B cell (primary cell): ENCODE measurements at regions not wholly inside any gene's neighbourhood (a gene's known extent, or its start where the extent isn't known, plus 50 kb on each side); places are given as distances from the start of the nearest gene placed in this dataset.

Experiments used
- ATAC-seq: fragments of 200-7000 bp; cut with Tn5 transposase; one replicate; pipeline ENCODE4 v1.10.0; 2021; ENCODE audit warnings: low read depth, mild to moderate bottlenecking, moderate number of reproducible peaks, moderate library complexity
- CTCF ChIA-PET: fragments of 350-600 bp; sonication (Branson Sonifier 250); formaldehyde crosslinking; loops from one replicate; lab custom pipeline; 2021; ENCODE audit warnings: antibody characterized with exemption, inconsistent platforms; lab: Charles Lee
- POLR2A ChIA-PET: fragments of 350-600 bp; sonication (Branson Sonifier 250); formaldehyde crosslinking; loops from one replicate; lab custom pipeline; 2021; ENCODE audit warnings: antibody characterized with exemption; lab: Charles Lee
- DNase-seq: peaks from one replicate; pipeline ENCODE4 v3.0.0; 2013
- H2AFZ ChIP-seq: 2 replicates; pipeline ENCODE4 v1.6.1; 2012; ENCODE audit warnings: mild to moderate bottlenecking, low read depth, low read length; ENCODE audit not compliant: insufficient read depth, poor library complexity, severe bottlenecking
- H3K27ac ChIP-seq, 2 donors: 1 replicate in 1 of 2; 2 replicates in 1 of 2; pipeline ENCODE4 v1.5.1; 2012 to 2013; ENCODE audit warnings: low read length in 2 of 2, mild to moderate bottlenecking in 2 of 2, moderate library complexity in 1 of 2
- H3K27me3 ChIP-seq, 4 experiments: fragments of 200-600 bp in 1 of 4; sonication (generic) in 1 of 4; replicated peaks in 1 of 4; 1 replicate in 2 of 4; 2 replicates in 2 of 4; pipeline versions ENCODE4 v1.6.1 to v1.7.0; 2013 to 2016; ENCODE audit warnings: low read length in 3 of 4, mild to moderate bottlenecking in 2 of 4, mixed read lengths in 1 of 4, moderate library complexity in 1 of 4; ENCODE audit not compliant: insufficient read depth in 4 of 4, control insufficient read depth in 3 of 4; ENCODE audit errors: control extremely low read depth in 1 of 4
- H3K36me3 ChIP-seq, 2 experiments: replicated peaks in 1 of 2; 1 replicate in 1 of 2; 2 replicates in 1 of 2; pipeline versions ENCODE4 v1.6.1 to v1.7.1; 2013; ENCODE audit warnings: low read length in 1 of 2; ENCODE audit not compliant: insufficient read depth in 2 of 2, control insufficient read depth in 1 of 2; ENCODE audit errors: control extremely low read depth in 1 of 2, extremely low read depth in 1 of 2
- H3K4me1 ChIP-seq, 2 donors: fragments of 200-600 bp in 1 of 2; sonication (generic) in 1 of 2; 1 replicate in 1 of 2; 2 replicates in 1 of 2; pipeline versions ENCODE4 v1.5.1 to v1.6.1; 2013 to 2017; ENCODE audit warnings: low read length in 2 of 2; ENCODE audit not compliant: control insufficient read depth in 2 of 2, insufficient read depth in 2 of 2
- H3K4me2 ChIP-seq: replicated peaks from 2 replicates; pipeline ENCODE3; 2012; ENCODE audit warnings: mild to moderate bottlenecking, low read depth, low read length; ENCODE audit not compliant: poor library complexity, severe bottlenecking
- H3K4me3 ChIP-seq, 5 experiments: fragments of 200-600 bp in 1 of 5; sonication (generic) in 1 of 5; 1 replicate in 3 of 5; 2 replicates in 2 of 5; pipeline versions ENCODE4 v1.5.1 to v1.7.0; 2011 to 2016; ENCODE audit warnings: low read length in 4 of 5, mild to moderate bottlenecking in 4 of 5, low read depth in 2 of 5, control low read depth in 1 of 5, moderate library complexity in 1 of 5; ENCODE audit not compliant: insufficient read depth in 1 of 5; ENCODE audit errors: control extremely low read depth in 1 of 5, extremely low read depth in 1 of 5
- H3K79me2 ChIP-seq: fragments of 200-600 bp; sonication (generic); one replicate; pipeline ENCODE4 v1.6.0; 2016; ENCODE audit warnings: low read length; ENCODE audit not compliant: control insufficient read depth, insufficient read depth
- H3K9ac ChIP-seq: fragments of 200-600 bp; sonication (generic); 2 replicates; pipeline ENCODE4 v1.6.1; 2017; ENCODE audit warnings: mild to moderate bottlenecking, low read length, moderate library complexity
- H3K9me3 ChIP-seq, 3 donors: one replicate each; pipeline versions ENCODE4 v1.6.1 to v1.7.1; 2013; ENCODE audit warnings: low read length in 2 of 3; ENCODE audit not compliant: control insufficient read depth in 2 of 3, insufficient read depth in 1 of 3; ENCODE audit errors: control extremely low read depth in 1 of 3
- H4K20me1 ChIP-seq: 2 replicates; pipeline ENCODE4 v1.6.0; 2012; ENCODE audit warnings: mild to moderate bottlenecking, low read length; ENCODE audit not compliant: insufficient read depth, control insufficient read depth, poor library complexity, severe bottlenecking
- H3K27ac Mint-ChIP-seq: one replicate; pipeline ENCODE4 v1.8.0; 2021; ENCODE audit warnings: mixed read lengths
- H3K27me3 Mint-ChIP-seq: one replicate; pipeline ENCODE4 v1.8.0; 2021; ENCODE audit warnings: mixed read lengths
- H3K4me1 Mint-ChIP-seq: one replicate; pipeline ENCODE4 v1.8.0; 2021; ENCODE audit warnings: mixed read lengths
- H3K4me3 Mint-ChIP-seq: one replicate; pipeline ENCODE4 v1.8.0; 2021; ENCODE audit warnings: mixed read lengths
- H3K9me3 Mint-ChIP-seq: one replicate; pipeline ENCODE4 v1.8.0; 2022; ENCODE audit warnings: mixed read lengths; ENCODE audit not compliant: insufficient read depth
- CTCF ChIP-seq: fragments of 200-600 bp; IDR thresholded peaks from one replicate; pipeline ENCODE4 v1.8.0; 2022; ENCODE audit warnings: antibody characterized with exemption, mild to moderate bottlenecking
- EZH2 ChIP-seq: IDR thresholded peaks from 2 replicates; pipeline ENCODE4 v1.6.1; 2012; ENCODE audit warnings: borderline replicate concordance, low read depth, mild to moderate bottlenecking, moderate library complexity, low read length; ENCODE audit not compliant: insufficient read depth, poor library complexity, severe bottlenecking
- WGBS: methylation state at CpG from one replicate; pipeline ENCODE4 v1.1.5; 2013; ENCODE audit warnings: missing lambda C conversion rate; ENCODE audit not compliant: insufficient coverage; 5-methylcytosine and 5-hydroxymethylcytosine counted together
- intact Hi-C: fragments of 100-400 bp; cut with micrococcal nuclease; formaldehyde crosslinking; loops from one replicate; pipeline ENCODE4 v1.10.0; 2022

GRCh38 chr5:96316487-96316886, 116.6 kb downstream of the PCSK1 start:
- H3K9me3 ChIP-seq = no peaks in the 10 kb centered on the region
- H3K9me3 Mint-ChIP-seq = no peaks in the 10 kb centered on the region
- ChIA-PET POLR2A (no interaction called here), CTCF (interaction anchor here (1.5 kb wide), 1 partner anchor 19 kb away, joined by 4 read pairs; no protein-coding TSS in a partner anchor)
- no peak overlapping the region for H3K27ac Mint-ChIP-seq
- peaks cover 0 to 3% (median 0%) of the 10 kb centered on the region in 4 experiments for H3K27me3 ChIP-seq
- no peaks in the 10 kb centered on the region for H3K4me1 Mint-ChIP-seq
- H3K27me3 Mint-ChIP-seq = peaks cover 18% of the 10 kb centered on the region
- no peaks in the 10 kb centered on the region for H4K20me1 ChIP-seq
- no peak overlapping the region for H3K4me3 ChIP-seq
- no peak overlapping the region for H3K9ac ChIP-seq
- H2AFZ ChIP-seq = no peak overlapping the region
- TF ChIP-seq EZH2 (no peak), CTCF (no peak)
- WGBS = 100% methylated on average over 1 of the region's 2 CpGs
- no peak overlapping the region for H3K27ac ChIP-seq
- no peak overlapping the region for H3K4me2 ChIP-seq
- H3K79me2 ChIP-seq = no peaks in the 10 kb centered on the region
- intact Hi-C loops = no loop called here
- no peak for DNase-seq
- H3K4me1 ChIP-seq = no peaks in the 10 kb centered on the region
- no peak overlapping the region for H3K4me3 Mint-ChIP-seq
- no peak for ATAC-seq
- H3K36me3 ChIP-seq = no peaks in the 10 kb centered on the region

- POLR2A ChIA-PET = no interaction called here
- ATAC-seq (no peak), DNase-seq (no peak)
- Mint-ChIP-seq H3K27ac (no peak overlapping the region), H3K4me1 (no peaks in the 10 kb centered on the region), H3K9me3 (peaks cover 3% of the 10 kb centered on the region), H3K27me3 (peaks cover 22% of the 10 kb centered on the region), H3K4me3 (no peak overlapping the region)
- no peak overlapping the region for H3K9ac ChIP-seq
- H3K4me3 ChIP-seq = no peak overlapping the region
- peaks cover 0 to 3% (median 0%) of the 10 kb centered on the region in 4 experiments for H3K27me3 ChIP-seq
- H4K20me1 ChIP-seq = no peaks in the 10 kb centered on the region
- H3K4me1 ChIP-seq = no peaks in the 10 kb centered on the region
- no peak overlapping the region for H3K27ac ChIP-seq
- no peak overlapping the region for H3K4me2 ChIP-seq
- no peaks in the 10 kb centered on the region for H3K79me2 ChIP-seq
- CTCF ChIA-PET = interaction anchor here (1.5 kb wide), 1 partner anchor 19 kb away, joined by 4 read pairs; no protein-coding TSS in a partner anchor
- H2AFZ ChIP-seq = no peak overlapping the region
- H3K9me3 ChIP-seq = no peaks in the 10 kb centered on the region
- TF ChIP-seq EZH2 (no peak), CTCF (no peak)
- no peaks in the 10 kb centered on the region for H3K36me3 ChIP-seq
- intact Hi-C loops = no loop called here
These were observed 117.0 kb downstream of the PCSK1 start for GRCh38 chr5:96316017-96316416.
